ENCODE measurements at regions not wholly inside any gene's neighbourhood (a gene's known extent, or its start where the extent isn't known, plus 50 kb on each side); places are given as distances from the start of the nearest gene placed in this dataset.

GRCh38 chr7:3204526-3204925 lies 96.5 kb upstream of the SDK1 start:
- intact Hi-C loops (cut with DNase I) = no loop called here
- no peaks in the 10 kb centered on the region for H3K36me3 ChIP-seq (replicated peaks in 1 of 2; ENCODE audit: insufficient read depth in 1 of 2, low read depth in 2 of 2)
- no peak overlapping the region for H3K4me3 ChIP-seq
- TF ChIP-seq CTCF (IDR thresholded peaks at IDR 0.05) (no peak), POLR2A (IDR thresholded peaks at IDR 0.05) (no peak)
- WGBS, 2 donors = 81 to 90% methylated on average over 6 of the region's 6 CpGs
- no peaks in the 10 kb centered on the region for H3K27me3 ChIP-seq
- H3K9me3 ChIP-seq = no peaks in the 10 kb centered on the region
- H3K27ac ChIP-seq = no peak overlapping the region
- no peak for DNase-seq
- ATAC-seq = no peak
- H3K4me1 ChIP-seq = peaks cover 18% of the 10 kb centered on the region

GRCh38 chr7:3206101-3206500 lies 95.0 kb upstream of the SDK1 start:
- ATAC-seq (no peak), DNase-seq (no peak)
- no peak overlapping the region for H3K4me3 ChIP-seq
- no peaks in the 10 kb centered on the region for H3K27me3 ChIP-seq
- intact Hi-C loops (cut with DNase I) = no loop called here
- no peaks in the 10 kb centered on the region for H3K36me3 ChIP-seq (replicated peaks in 1 of 2; ENCODE audit: insufficient read depth in 1 of 2, low read depth in 2 of 2)
- TF ChIP-seq POLR2A (IDR thresholded peaks at IDR 0.05) = no peak
- TF ChIP-seq CTCF (IDR thresholded peaks at IDR 0.05) = no peak
- WGBS, 2 donors = 64 to 78% methylated on average over 4 to 5 of the region's 5 CpGs
- H3K27ac ChIP-seq = no peak overlapping the region
- H3K9me3 ChIP-seq = no peaks in the 10 kb centered on the region
- peaks cover 13% of the 10 kb centered on the region for H3K4me1 ChIP-seq

GRCh38 chr7:3206771-3207191 lies 94.3 kb upstream of the SDK1 start:
- no peak for DNase-seq
- TF ChIP-seq POLR2A (IDR thresholded peaks at IDR 0.05) = no peak
- Histone ChIP-seq H3K27me3 (no peaks in the 10 kb centered on the region), H3K4me1 (peaks cover 14% of the 10 kb centered on the region), H3K27ac (peak overlapping the region in 1 of 4 donors; percentile 53), H3K9me3 (no peaks in the 10 kb centered on the region), H3K4me3 (no peak overlapping the region), H3K36me3 (replicated peaks in 1 of 2; ENCODE audit: insufficient read depth in 1 of 2, low read depth in 2 of 2) (no peaks in the 10 kb centered on the region)
- whole genome bisulfite sequencing, 2 donors = 84 to 91% methylated on average over 5 of the region's 5 CpGs
- intact Hi-C loops (cut with DNase I) = no loop called here
- ATAC-seq = no peak

GRCh38 chr7:3207387-3207902 lies 93.6 kb upstream of the SDK1 start:
- no peaks in the 10 kb centered on the region for H3K27me3 ChIP-seq
- DNase-seq (no peak), ATAC-seq (peak; percentile 49)
- H3K4me3 ChIP-seq = no peak overlapping the region
- peak overlapping the region in 1 of 4 donors; percentile 24 for H3K27ac ChIP-seq
- H3K36me3 ChIP-seq (replicated peaks in 1 of 2; ENCODE audit: insufficient read depth in 1 of 2, low read depth in 2 of 2) = no peaks in the 10 kb centered on the region
- TF ChIP-seq CTCF (IDR thresholded peaks at IDR 0.05) (no peak), POLR2A (IDR thresholded peaks at IDR 0.05) (no peak)
- H3K9me3 ChIP-seq = no peaks in the 10 kb centered on the region
- intact Hi-C loops (cut with DNase I) = no loop called here
- WGBS, 2 donors = 49 to 56% methylated on average over 11 of the region's 11 CpGs
- H3K4me1 ChIP-seq = peaks cover 20% of the 10 kb centered on the region

- 80 to 100% methylated on average over 1 to 2 of the region's 2 CpGs for WGBS, 2 donors
- no peak overlapping the region for H3K4me3 ChIP-seq
- intact Hi-C loops (cut with DNase I) = no loop called here
- ATAC-seq (no peak), DNase-seq (no peak)
- no peaks in the 10 kb centered on the region for H3K27me3 ChIP-seq
- no peaks in the 10 kb centered on the region for H3K9me3 ChIP-seq
- TF ChIP-seq CTCF (IDR thresholded peaks at IDR 0.05) (no peak), POLR2A (IDR thresholded peaks at IDR 0.05) (no peak)
- H3K27ac ChIP-seq = no peak overlapping the region
- no peaks in the 10 kb centered on the region for H3K36me3 ChIP-seq (replicated peaks in 1 of 2; ENCODE audit: insufficient read depth in 1 of 2, low read depth in 2 of 2)
- H3K4me1 ChIP-seq = peaks cover 32% of the 10 kb centered on the region
Observed at GRCh38 chr7:3210531-3210930, 90.5 kb upstream of the SDK1 start.
